ENCODE measurements at regions not wholly inside any gene's neighbourhood (a gene's known extent, or its start where the extent isn't known, plus 50 kb on each side); places are given as distances from the start of the nearest gene placed in this dataset.

- TF ChIP-seq CTCF (IDR thresholded peaks at IDR 0.05), result no peak
- no peak for TF ChIP-seq POLR2AphosphoS5 (IDR thresholded peaks at IDR 0.05)
- TF ChIP-seq EP300 (IDR thresholded peaks at IDR 0.05), result no peak
These were observed 516.7 kb upstream of the HS6ST1 start for GRCh38 chr2:128835342-128835855.

Data from gastroesophageal sphincter (tissue), 3 donors.